B cell (primary cell): ENCODE measurements at regions not wholly inside any gene's neighbourhood (a gene's known extent, or its start where the extent isn't known, plus 50 kb on each side); places are given as distances from the start of the nearest gene placed in this dataset.

Source experiments
- ATAC-seq: fragments of 200-7000 bp; cut with Tn5 transposase; one replicate; pipeline ENCODE4 v1.10.0; 2021; ENCODE audit warnings: low read depth, mild to moderate bottlenecking, moderate number of reproducible peaks, moderate library complexity
- CTCF ChIA-PET: fragments of 350-600 bp; sonication (Branson Sonifier 250); formaldehyde crosslinking; loops from one replicate; lab custom pipeline; 2021; ENCODE audit warnings: antibody characterized with exemption, inconsistent platforms; lab: Charles Lee
- POLR2A ChIA-PET: fragments of 350-600 bp; sonication (Branson Sonifier 250); formaldehyde crosslinking; loops from one replicate; lab custom pipeline; 2021; ENCODE audit warnings: antibody characterized with exemption; lab: Charles Lee
- DNase-seq: peaks from one replicate; pipeline ENCODE4 v3.0.0; 2013
- H2AFZ ChIP-seq: 2 replicates; pipeline ENCODE4 v1.6.1; 2012; ENCODE audit warnings: mild to moderate bottlenecking, low read depth, low read length; ENCODE audit not compliant: insufficient read depth, poor library complexity, severe bottlenecking
- H3K27ac ChIP-seq, 2 donors: 1 replicate in 1 of 2; 2 replicates in 1 of 2; pipeline ENCODE4 v1.5.1; 2012 to 2013; ENCODE audit warnings: low read length in 2 of 2, mild to moderate bottlenecking in 2 of 2, moderate library complexity in 1 of 2
- H3K27me3 ChIP-seq, 4 experiments: fragments of 200-600 bp in 1 of 4; sonication (generic) in 1 of 4; replicated peaks in 1 of 4; 1 replicate in 2 of 4; 2 replicates in 2 of 4; pipeline versions ENCODE4 v1.6.1 to v1.7.0; 2013 to 2016; ENCODE audit warnings: low read length in 3 of 4, mild to moderate bottlenecking in 2 of 4, mixed read lengths in 1 of 4, moderate library complexity in 1 of 4; ENCODE audit not compliant: insufficient read depth in 4 of 4, control insufficient read depth in 3 of 4; ENCODE audit errors: control extremely low read depth in 1 of 4
- H3K36me3 ChIP-seq, 2 experiments: replicated peaks in 1 of 2; 1 replicate in 1 of 2; 2 replicates in 1 of 2; pipeline versions ENCODE4 v1.6.1 to v1.7.1; 2013; ENCODE audit warnings: low read length in 1 of 2; ENCODE audit not compliant: insufficient read depth in 2 of 2, control insufficient read depth in 1 of 2; ENCODE audit errors: control extremely low read depth in 1 of 2, extremely low read depth in 1 of 2
- H3K4me1 ChIP-seq, 2 donors: fragments of 200-600 bp in 1 of 2; sonication (generic) in 1 of 2; 1 replicate in 1 of 2; 2 replicates in 1 of 2; pipeline versions ENCODE4 v1.5.1 to v1.6.1; 2013 to 2017; ENCODE audit warnings: low read length in 2 of 2; ENCODE audit not compliant: control insufficient read depth in 2 of 2, insufficient read depth in 2 of 2
- H3K4me2 ChIP-seq: replicated peaks from 2 replicates; pipeline ENCODE3; 2012; ENCODE audit warnings: mild to moderate bottlenecking, low read depth, low read length; ENCODE audit not compliant: poor library complexity, severe bottlenecking
- H3K4me3 ChIP-seq, 5 experiments: fragments of 200-600 bp in 1 of 5; sonication (generic) in 1 of 5; 1 replicate in 3 of 5; 2 replicates in 2 of 5; pipeline versions ENCODE4 v1.5.1 to v1.7.0; 2011 to 2016; ENCODE audit warnings: low read length in 4 of 5, mild to moderate bottlenecking in 4 of 5, low read depth in 2 of 5, control low read depth in 1 of 5, moderate library complexity in 1 of 5; ENCODE audit not compliant: insufficient read depth in 1 of 5; ENCODE audit errors: control extremely low read depth in 1 of 5, extremely low read depth in 1 of 5
- H3K79me2 ChIP-seq: fragments of 200-600 bp; sonication (generic); one replicate; pipeline ENCODE4 v1.6.0; 2016; ENCODE audit warnings: low read length; ENCODE audit not compliant: control insufficient read depth, insufficient read depth
- H3K9ac ChIP-seq: fragments of 200-600 bp; sonication (generic); 2 replicates; pipeline ENCODE4 v1.6.1; 2017; ENCODE audit warnings: mild to moderate bottlenecking, low read length, moderate library complexity
- H3K9me3 ChIP-seq, 3 donors: one replicate each; pipeline versions ENCODE4 v1.6.1 to v1.7.1; 2013; ENCODE audit warnings: low read length in 2 of 3; ENCODE audit not compliant: control insufficient read depth in 2 of 3, insufficient read depth in 1 of 3; ENCODE audit errors: control extremely low read depth in 1 of 3
- H4K20me1 ChIP-seq: 2 replicates; pipeline ENCODE4 v1.6.0; 2012; ENCODE audit warnings: mild to moderate bottlenecking, low read length; ENCODE audit not compliant: insufficient read depth, control insufficient read depth, poor library complexity, severe bottlenecking
- H3K27ac Mint-ChIP-seq: one replicate; pipeline ENCODE4 v1.8.0; 2021; ENCODE audit warnings: mixed read lengths
- H3K27me3 Mint-ChIP-seq: one replicate; pipeline ENCODE4 v1.8.0; 2021; ENCODE audit warnings: mixed read lengths
- H3K4me1 Mint-ChIP-seq: one replicate; pipeline ENCODE4 v1.8.0; 2021; ENCODE audit warnings: mixed read lengths
- H3K4me3 Mint-ChIP-seq: one replicate; pipeline ENCODE4 v1.8.0; 2021; ENCODE audit warnings: mixed read lengths
- H3K9me3 Mint-ChIP-seq: one replicate; pipeline ENCODE4 v1.8.0; 2022; ENCODE audit warnings: mixed read lengths; ENCODE audit not compliant: insufficient read depth
- CTCF ChIP-seq: fragments of 200-600 bp; IDR thresholded peaks from one replicate; pipeline ENCODE4 v1.8.0; 2022; ENCODE audit warnings: antibody characterized with exemption, mild to moderate bottlenecking
- EZH2 ChIP-seq: IDR thresholded peaks from 2 replicates; pipeline ENCODE4 v1.6.1; 2012; ENCODE audit warnings: borderline replicate concordance, low read depth, mild to moderate bottlenecking, moderate library complexity, low read length; ENCODE audit not compliant: insufficient read depth, poor library complexity, severe bottlenecking
- WGBS: methylation state at CpG from one replicate; pipeline ENCODE4 v1.1.5; 2013; ENCODE audit warnings: missing lambda C conversion rate; ENCODE audit not compliant: insufficient coverage; 5-methylcytosine and 5-hydroxymethylcytosine counted together
- intact Hi-C: fragments of 100-400 bp; cut with micrococcal nuclease; formaldehyde crosslinking; loops from one replicate; pipeline ENCODE4 v1.10.0; 2022

- Mint-ChIP-seq H3K27me3 (no peaks in the 10 kb centered on the region), H3K4me3 (no peak overlapping the region), H3K9me3 (no peaks in the 10 kb centered on the region), H3K27ac (no peak overlapping the region), H3K4me1 (no peaks in the 10 kb centered on the region)
- Histone ChIP-seq H4K20me1 (no peaks in the 10 kb centered on the region), H2AFZ (no peak overlapping the region), H3K9ac (no peak overlapping the region), H3K9me3 (no peaks in the 10 kb centered on the region), H3K36me3 (no peaks in the 10 kb centered on the region), H3K79me2 (no peaks in the 10 kb centered on the region), H3K4me1 (no peaks in the 10 kb centered on the region), H3K27me3 (no peaks in the 10 kb centered on the region), H3K27ac (no peak overlapping the region), H3K4me2 (no peak overlapping the region), H3K4me3 (no peak overlapping the region)
- ChIA-PET POLR2A (no interaction called here), CTCF (no interaction called here)
- WGBS = 46% methylated on average over 2 of the region's 3 CpGs
- intact Hi-C loops = no loop called here
- TF ChIP-seq EZH2 (no peak), CTCF (no peak)
- DNase-seq (no peak), ATAC-seq (no peak)
Measured at GRCh38 chr4:24130637-24131036, 240.8 kb upstream of the PPARGC1A start.

GRCh38 chr4:24126776-24127175, 236.9 kb upstream of the PPARGC1A start:
- intact Hi-C loops = no loop called here
- H3K9ac ChIP-seq = no peak overlapping the region
- no peaks in the 10 kb centered on the region for H3K27me3 ChIP-seq
- H4K20me1 ChIP-seq = no peaks in the 10 kb centered on the region
- no peak overlapping the region for H3K27ac ChIP-seq
- ChIA-PET POLR2A (no interaction called here), CTCF (no interaction called here)
- no peak overlapping the region for H3K4me2 ChIP-seq
- no peak for DNase-seq
- no peaks in the 10 kb centered on the region for H3K79me2 ChIP-seq
- no peak for ATAC-seq
- H3K9me3 ChIP-seq = no peaks in the 10 kb centered on the region
- no peaks in the 10 kb centered on the region for H3K27me3 Mint-ChIP-seq
- no CpG with 5 or more reads among the region's 5 CpGs for WGBS
- H3K4me3 ChIP-seq = no peak overlapping the region
- no peak overlapping the region for H3K27ac Mint-ChIP-seq
- TF ChIP-seq CTCF (no peak), EZH2 (no peak)
- H3K4me3 Mint-ChIP-seq = no peak overlapping the region
- no peaks in the 10 kb centered on the region for H3K4me1 ChIP-seq
- H2AFZ ChIP-seq = no peak overlapping the region
- H3K36me3 ChIP-seq = no peaks in the 10 kb centered on the region
- no peaks in the 10 kb centered on the region for H3K4me1 Mint-ChIP-seq
- peaks cover 2% of the 10 kb centered on the region for H3K9me3 Mint-ChIP-seq
